Colonic mucosa (tissue), 4 donors: ENCODE measurements at regions not wholly inside any gene's neighbourhood (a gene's known extent, or its start where the extent isn't known, plus 50 kb on each side); places are given as distances from the start of the nearest gene placed in this dataset.

Experiments used
- DNase-seq: peaks from one replicate; pipeline ENCODE4 v3.0.0-alpha.2; 2020
- H3K27ac ChIP-seq: fragments of 200-600 bp; one replicate; pipeline ENCODE4 v1.8.0; 2021
- H3K27me3 ChIP-seq: fragments of 200-600 bp; one replicate; pipeline ENCODE4 v1.8.0; 2021
- H3K36me3 ChIP-seq: fragments of 200-600 bp; one replicate; pipeline ENCODE4 v1.8.0; 2021
- H3K4me1 ChIP-seq: fragments of 200-600 bp; one replicate; pipeline ENCODE4 v1.8.0; 2021; ENCODE audit warnings: mild to moderate bottlenecking
- H3K4me3 ChIP-seq: fragments of 200-600 bp; one replicate; pipeline ENCODE4 v1.8.0; 2021
- H3K9ac ChIP-seq, 2 donors: one replicate each; pipeline ENCODE4 v1.7.0; 2013; ENCODE audit warnings: control low read depth in 2 of 2, low read depth in 2 of 2, low read length in 2 of 2
- H3K9me3 ChIP-seq: fragments of 200-600 bp; one replicate; pipeline ENCODE4 v1.8.0; 2021
- intact Hi-C: fragments of 100-400 bp; cut with DNase I; formaldehyde crosslinking; loops from one replicate; pipeline ENCODE4 v1.14.1; 2022
- TF ChIP-seq, protein P1 (sequence below): fragments of 200-600 bp; IDR thresholded peaks from one replicate; pipeline ENCODE4 v1.8.0; 2022; ENCODE audit warnings: antibody characterized with exemption, mild to moderate bottlenecking
- donor health status: healthy.
- donor health status: DM: no; HTN: no; CAD: no.
- donor health status: DM: no; HTN: no; CAD: no.

DNA sequence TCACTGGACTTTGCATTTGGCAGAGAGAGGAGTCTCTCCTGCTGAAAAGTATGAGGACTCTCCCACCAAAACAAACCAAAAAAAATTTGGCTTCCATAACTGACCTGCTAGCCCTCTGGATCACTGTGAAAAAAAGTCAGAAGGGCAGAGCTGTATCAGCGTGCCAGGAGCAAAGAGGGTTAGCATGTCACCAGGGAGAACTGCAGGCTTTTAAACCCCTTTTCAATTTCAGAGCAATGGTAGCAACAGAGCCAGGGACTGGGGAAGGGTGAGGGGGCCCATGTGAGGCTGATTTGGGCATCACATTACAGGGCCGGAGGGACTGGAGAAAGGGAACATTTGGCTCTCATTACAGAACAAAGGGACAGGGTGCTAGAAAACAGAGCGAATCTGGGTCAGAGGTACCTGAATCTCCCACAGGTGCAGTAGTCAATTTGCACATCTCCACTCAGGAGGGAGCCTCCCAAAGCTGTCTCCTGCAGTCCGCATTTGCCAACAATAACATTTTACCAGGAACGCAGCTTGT lies 185.7 kb upstream of the EYA4 start:
- no peak overlapping the region for H3K9ac ChIP-seq
- H3K9me3 ChIP-seq: no peaks in the 10 kb centered on the region
- no peak overlapping the region for H3K27ac ChIP-seq
- intact Hi-C loops: no loop called here
- TF ChIP-seq, protein P1, sequence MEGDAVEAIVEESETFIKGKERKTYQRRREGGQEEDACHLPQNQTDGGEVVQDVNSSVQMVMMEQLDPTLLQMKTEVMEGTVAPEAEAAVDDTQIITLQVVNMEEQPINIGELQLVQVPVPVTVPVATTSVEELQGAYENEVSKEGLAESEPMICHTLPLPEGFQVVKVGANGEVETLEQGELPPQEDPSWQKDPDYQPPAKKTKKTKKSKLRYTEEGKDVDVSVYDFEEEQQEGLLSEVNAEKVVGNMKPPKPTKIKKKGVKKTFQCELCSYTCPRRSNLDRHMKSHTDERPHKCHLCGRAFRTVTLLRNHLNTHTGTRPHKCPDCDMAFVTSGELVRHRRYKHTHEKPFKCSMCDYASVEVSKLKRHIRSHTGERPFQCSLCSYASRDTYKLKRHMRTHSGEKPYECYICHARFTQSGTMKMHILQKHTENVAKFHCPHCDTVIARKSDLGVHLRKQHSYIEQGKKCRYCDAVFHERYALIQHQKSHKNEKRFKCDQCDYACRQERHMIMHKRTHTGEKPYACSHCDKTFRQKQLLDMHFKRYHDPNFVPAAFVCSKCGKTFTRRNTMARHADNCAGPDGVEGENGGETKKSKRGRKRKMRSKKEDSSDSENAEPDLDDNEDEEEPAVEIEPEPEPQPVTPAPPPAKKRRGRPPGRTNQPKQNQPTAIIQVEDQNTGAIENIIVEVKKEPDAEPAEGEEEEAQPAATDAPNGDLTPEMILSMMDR: no peak
- DNase-seq: no peak
- H3K4me1 ChIP-seq: no peaks in the 10 kb centered on the region
- no peaks in the 10 kb centered on the region for H3K27me3 ChIP-seq
- H3K4me3 ChIP-seq: no peak overlapping the region
- H3K36me3 ChIP-seq: no peaks in the 10 kb centered on the region

DNA sequence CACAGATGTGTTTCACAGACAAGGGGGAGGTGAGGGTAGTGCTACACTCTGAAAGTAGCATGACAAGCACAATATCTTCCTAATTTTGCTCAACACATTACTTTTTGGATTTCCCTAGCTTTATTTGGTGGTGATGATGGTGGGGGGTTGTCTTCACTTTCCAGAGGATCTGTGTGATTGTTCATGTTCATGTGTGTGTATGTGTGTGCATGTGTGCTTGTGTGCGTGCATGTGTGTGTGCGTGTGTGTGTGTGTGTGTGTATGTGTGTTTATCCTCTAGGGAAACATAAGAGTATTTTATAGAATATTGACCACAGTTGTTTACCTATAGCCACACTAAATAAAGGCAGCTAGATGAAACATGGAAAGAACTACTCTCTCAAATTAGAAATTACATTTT lies 183.8 kb upstream of the EYA4 start:
- H3K27me3 ChIP-seq: no peaks in the 10 kb centered on the region
- no peak overlapping the region for H3K27ac ChIP-seq
- intact Hi-C loops: no loop called here
- H3K9me3 ChIP-seq: no peaks in the 10 kb centered on the region
- no peaks in the 10 kb centered on the region for H3K4me1 ChIP-seq
- H3K36me3 ChIP-seq: no peaks in the 10 kb centered on the region
- TF ChIP-seq, protein P1: no peak
- no peak overlapping the region for H3K9ac ChIP-seq
- no peak for DNase-seq
- H3K4me3 ChIP-seq: no peak overlapping the region

DNA sequence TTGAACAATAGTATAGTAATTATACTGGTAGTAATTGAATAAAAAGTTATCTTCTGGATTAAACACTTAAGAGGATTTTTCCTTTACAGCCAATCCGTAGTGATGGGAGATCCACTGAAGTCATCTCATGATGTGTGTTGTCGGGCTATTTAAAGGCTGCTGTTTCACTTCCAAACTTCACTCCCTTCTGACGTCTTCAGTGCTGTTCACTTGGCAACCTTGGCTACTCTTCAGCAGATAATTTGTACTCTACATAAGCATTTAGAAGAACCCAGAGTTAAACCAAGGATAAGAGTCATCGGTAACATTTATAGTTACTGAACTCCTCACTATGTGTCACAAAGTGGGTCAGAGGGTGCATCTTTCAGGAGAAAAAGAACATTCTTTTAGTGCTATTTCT lies 179.1 kb upstream of the EYA4 start:
- Histone ChIP-seq H3K9ac (no peak overlapping the region), H3K36me3 (no peaks in the 10 kb centered on the region), H3K4me1 (no peaks in the 10 kb centered on the region), H3K4me3 (no peak overlapping the region), H3K9me3 (no peaks in the 10 kb centered on the region), H3K27ac (no peak overlapping the region), H3K27me3 (no peaks in the 10 kb centered on the region)
- intact Hi-C loops: no loop called here
- no peak for DNase-seq
- TF ChIP-seq, protein P1: no peak

DNA sequence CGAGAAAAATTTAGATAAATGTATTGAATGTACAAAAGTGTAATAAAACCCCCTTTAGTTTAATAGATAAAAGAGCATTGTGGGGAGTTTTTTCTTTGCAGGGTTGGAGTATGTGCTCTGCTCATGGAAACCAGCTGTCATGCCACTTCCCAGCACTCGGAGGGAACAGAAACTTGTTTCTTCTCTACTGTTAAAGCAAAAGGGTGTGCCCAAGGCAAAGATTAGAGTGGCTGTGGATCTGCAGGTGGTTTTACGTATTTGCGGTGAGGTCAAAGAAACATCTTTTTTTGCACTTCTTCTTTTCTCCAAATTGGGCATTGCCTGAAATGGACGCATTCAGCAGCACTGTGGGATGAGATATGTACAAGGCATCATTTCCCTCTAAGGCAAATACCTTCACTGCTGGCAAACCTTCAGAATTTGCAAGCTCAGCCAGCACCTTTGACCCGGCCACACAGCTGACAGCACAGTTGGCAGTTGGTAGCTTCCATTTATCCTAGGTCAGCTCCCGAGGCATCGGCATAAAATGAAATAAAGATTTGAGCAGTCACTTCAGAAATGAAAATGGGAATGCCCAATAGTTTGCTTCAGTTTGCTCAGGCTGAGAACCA lies 178.4 kb upstream of the EYA4 start:
- H3K27ac ChIP-seq: no peak overlapping the region
- H3K4me1 ChIP-seq: no peaks in the 10 kb centered on the region
- TF ChIP-seq, protein P1: no peak
- no peak overlapping the region for H3K9ac ChIP-seq
- H3K4me3 ChIP-seq: no peak overlapping the region
- H3K27me3 ChIP-seq: no peaks in the 10 kb centered on the region
- H3K36me3 ChIP-seq: no peaks in the 10 kb centered on the region
- intact Hi-C loops: no loop called here
- no peak for DNase-seq
- H3K9me3 ChIP-seq: no peaks in the 10 kb centered on the region

DNA sequence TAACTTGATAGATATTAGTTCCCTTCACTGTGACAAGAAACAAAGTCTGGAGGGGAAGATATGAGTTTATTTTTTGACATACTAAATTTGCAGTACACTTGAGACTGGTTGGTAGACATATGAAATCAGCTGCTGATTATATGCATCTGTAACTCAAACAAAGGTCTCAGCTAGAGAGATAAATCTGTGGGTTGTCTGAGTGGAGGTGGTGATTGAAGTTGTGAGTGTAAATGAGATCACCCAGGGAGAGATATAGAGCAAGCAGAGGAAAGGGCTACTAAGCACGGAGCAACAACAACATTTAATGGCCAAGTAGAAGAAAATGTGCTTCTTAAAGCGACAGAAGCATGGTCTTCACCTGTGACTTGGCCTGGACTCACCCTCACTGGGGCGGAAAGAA lies 173.2 kb upstream of the EYA4 start:
- Histone ChIP-seq H3K4me3 (no peak overlapping the region), H3K36me3 (no peaks in the 10 kb centered on the region), H3K27me3 (no peaks in the 10 kb centered on the region), H3K9ac (no peak overlapping the region), H3K27ac (no peak overlapping the region), H3K4me1 (no peaks in the 10 kb centered on the region), H3K9me3 (no peaks in the 10 kb centered on the region)
- TF ChIP-seq, protein P1: no peak
- intact Hi-C loops: no loop called here
- no peak for DNase-seq
